RCC 7860 (cell line): ENCODE measurements at regions not wholly inside any gene's neighbourhood (a gene's known extent, or its start where the extent isn't known, plus 50 kb on each side); places are given as distances from the start of the nearest gene placed in this dataset.

Source experiments
- DNase-seq: peaks from one replicate; pipeline ENCODE4 v3.0.0-alpha.2; 2015; ENCODE audit warnings: low spot score
- FAIRE-seq: peaks from 2 replicates; lab custom pipeline; 2012; peaks lifted over from hg19 to GRCh38; lab: Jason Lieb, UNC

DNA sequence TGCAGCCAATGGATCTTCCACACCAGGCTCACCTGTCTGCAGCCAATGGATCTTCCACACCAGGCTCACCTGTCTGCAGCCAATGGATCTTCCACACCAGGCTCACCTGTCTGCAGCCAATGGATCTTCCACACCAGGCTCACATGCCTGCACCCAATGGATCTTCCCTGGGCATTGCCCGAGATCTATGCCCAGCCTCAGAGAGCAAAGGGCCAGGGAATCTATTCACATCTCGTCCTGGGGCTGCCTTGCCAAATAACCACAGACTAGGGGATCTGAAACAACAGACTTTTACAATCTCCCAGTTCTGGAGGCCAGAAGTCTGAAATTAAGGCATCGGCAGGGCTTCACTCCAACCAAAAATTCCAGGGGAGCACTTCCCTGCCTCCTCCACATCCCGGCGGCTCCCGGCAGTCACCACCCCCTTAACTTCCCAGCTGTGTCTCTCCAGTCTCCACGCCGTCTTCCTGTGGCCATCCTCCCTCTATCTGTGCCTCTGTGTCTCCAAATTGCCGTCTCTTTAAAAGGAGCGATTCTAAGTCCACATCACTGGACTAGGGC, 92.4 kb upstream of the PPP2R2D start:
- FAIRE-seq (no peak), DNase-seq (no peak)

DNA sequence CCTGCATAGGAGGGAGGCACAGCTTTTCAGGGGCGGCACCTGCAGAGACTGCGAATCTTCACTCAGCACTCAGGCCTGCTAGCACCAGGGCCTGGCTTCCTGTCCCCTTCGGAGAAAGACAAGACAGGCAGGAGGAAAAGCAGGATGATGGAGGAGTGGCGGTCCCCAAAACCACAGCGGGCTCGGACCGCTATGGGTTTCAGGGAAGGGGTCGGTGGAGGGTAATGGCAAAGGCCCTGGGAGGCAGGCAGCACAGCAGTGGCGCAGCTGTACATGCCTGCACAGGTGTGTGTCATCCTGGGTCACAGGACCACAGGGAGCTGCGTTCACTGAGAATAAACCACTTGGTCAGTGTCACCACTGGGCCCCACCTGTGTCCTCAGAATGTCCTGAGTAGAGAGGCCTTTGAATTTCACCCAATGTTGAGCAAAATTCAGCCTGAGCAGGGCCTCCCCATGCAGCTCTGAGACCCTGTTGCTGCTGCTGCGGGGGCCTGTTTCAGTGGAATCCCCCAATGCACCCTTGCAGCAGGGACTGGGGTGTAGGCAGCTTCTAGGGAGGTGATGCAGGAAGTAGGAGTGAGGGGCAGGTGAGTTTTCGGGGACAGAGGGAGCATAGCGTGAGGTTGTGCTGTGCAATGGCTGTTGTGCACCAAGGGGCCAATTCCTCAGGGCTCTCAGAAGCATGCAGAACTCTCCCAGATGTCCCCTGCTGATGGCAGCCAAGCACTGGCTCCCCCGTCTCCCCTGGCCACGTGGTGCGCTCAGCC, 90.6 kb upstream of the PPP2R2D start:
- no peak for FAIRE-seq
- DNase-seq: no peak

DNA sequence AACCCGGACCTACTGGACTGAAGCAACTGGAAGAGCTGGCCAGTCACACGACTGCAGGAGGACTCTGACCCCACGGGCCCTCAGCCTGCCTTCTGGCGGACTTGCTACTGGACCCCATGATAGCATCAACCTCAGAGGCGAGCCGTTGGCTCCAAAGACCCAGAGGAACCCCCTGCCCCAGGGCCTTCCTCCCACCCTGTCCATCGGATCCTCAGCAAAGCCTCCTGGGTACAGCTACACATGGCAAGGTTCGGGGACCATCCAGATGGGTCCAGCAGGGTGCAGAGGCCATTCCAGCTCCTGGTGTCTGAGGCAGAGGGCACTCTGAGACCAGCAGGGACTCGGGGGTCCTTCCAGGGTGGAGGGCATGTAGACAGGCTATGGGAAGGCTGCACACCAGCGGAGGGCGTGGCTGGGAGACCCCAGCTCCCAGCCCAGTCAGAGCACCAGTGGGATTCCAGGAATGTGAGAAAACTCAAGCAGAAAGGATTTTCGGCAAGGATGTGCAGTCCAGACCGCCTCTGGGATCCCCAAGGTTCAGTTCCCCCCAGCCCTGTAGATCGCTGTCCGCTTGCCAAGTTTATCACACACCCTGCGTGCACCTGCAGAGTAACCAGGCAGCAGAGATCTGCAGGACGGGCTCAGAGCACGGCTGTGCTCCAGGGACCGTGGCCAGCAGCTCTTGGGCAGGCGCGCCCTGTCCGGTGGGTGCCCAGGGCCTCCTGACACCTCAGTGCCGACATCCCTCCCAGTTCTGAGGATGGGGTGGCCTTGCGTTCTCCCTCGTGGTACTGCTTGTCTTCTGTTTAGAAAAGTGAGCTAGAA, 89.8 kb upstream of the PPP2R2D start:
- FAIRE-seq (no peak), DNase-seq (no peak)

DNA sequence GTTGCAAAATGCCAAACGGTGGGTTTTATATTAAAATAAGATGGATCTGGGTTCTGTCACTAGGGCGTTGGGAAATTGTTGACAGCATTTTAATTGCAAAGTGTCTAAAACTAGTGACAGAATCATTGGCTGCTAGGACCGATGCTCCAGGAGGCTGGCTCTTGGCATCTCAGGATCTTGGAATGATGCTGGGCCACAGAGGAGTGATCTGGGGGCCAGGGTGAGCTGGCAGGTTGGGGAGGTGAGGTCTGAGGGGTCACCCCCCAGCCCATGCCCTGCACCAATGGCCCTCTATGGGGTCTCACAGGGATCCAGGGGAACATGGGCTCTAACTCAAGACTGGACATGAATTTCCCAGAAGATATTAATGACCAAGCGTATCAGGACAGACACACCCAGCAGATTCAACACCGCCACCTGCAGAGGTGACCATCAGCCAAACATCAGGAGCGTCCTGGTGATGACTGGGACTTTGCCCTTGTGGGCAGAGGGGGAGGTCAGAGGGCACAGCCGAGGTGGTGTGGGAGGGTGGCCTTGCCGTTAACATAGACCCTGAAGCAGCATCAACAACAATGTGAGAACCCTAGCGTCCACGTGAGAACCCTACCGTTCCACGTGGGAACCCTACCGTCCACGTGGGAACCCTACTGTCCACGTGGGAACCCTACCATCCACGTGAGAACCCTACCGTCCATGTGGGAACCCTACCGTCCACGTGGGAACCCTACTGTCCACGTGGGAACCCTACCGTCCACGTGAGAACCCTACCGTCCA, 89.0 kb upstream of the PPP2R2D start:
- no peak for DNase-seq
- no peak for FAIRE-seq

DNA sequence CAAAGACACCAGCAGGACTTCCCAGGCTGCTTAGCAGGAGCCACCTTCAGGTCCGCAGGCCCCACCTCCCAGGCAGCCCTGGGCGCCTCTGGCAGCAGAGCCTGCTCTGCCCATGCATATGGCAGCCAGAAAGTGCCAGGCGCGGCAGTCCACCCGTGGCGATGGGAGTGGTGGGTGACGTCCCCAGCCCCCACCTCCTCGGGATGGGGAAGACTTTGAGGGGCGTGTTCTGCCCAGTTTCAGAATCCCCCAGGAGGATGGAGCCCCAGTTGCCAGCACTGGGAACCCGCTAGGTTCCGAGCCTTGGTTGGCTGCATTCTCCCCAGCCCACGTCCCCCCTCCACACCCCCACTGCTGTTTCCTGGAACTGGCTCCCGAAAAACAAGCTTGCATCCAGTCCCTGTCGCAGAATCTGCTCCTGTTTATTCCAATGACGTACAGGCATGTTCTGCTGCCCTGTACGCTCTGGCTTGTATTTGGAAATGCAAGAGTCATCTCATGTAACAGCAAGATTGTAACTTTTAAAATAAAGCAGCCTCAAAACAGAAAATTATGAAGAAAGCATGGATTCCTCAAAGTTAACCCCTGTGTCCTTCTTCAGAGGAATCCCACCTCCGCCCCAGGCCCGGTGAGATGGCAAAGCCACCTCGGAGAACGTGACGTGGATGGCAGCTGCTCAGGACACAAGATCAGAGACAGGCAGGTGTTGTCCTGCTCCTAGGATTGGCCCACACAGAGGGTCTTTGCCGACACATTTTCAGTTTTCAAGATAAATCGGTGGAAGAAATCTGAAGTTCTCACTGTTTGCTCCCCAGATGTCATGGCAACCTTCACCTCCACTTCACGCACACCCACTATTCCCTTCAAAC, 87.8 kb upstream of the PPP2R2D start:
- FAIRE-seq (no peak), DNase-seq (no peak)

DNA sequence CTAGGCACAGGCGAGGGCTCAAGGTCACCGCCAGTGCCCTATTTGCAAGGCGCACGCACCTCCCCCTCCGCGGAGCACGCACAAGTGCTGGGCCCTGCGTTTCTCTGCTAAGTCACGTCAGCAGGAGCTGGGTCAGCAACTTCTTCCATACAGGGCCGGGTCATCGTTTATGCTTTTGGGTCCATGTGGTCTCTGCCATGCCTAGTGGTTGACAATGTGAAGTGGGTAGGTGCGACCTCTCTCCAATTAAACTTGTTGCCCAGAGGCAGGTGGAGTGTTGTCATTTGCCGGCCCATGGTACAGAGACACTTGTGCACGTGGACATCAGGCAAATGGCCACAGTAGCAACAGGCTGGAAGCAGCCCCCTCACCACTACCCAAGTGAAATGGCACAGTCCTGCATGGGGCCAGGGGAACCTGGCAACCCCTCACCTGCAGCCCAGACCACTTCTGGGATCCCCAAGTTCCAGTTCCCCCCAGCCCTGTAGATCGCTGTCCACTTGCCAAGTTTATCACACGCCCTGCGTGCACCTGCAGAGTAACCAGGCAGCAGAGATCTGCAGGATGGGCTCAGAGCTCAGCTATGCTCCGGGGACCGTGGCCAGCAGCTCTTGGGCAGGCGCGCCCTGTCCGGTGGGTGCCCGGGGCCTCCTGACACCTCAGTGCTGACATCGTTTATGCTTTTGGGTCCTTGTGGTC, 86.1 kb upstream of the PPP2R2D start:
- DNase-seq (no peak), FAIRE-seq (no peak)

DNA sequence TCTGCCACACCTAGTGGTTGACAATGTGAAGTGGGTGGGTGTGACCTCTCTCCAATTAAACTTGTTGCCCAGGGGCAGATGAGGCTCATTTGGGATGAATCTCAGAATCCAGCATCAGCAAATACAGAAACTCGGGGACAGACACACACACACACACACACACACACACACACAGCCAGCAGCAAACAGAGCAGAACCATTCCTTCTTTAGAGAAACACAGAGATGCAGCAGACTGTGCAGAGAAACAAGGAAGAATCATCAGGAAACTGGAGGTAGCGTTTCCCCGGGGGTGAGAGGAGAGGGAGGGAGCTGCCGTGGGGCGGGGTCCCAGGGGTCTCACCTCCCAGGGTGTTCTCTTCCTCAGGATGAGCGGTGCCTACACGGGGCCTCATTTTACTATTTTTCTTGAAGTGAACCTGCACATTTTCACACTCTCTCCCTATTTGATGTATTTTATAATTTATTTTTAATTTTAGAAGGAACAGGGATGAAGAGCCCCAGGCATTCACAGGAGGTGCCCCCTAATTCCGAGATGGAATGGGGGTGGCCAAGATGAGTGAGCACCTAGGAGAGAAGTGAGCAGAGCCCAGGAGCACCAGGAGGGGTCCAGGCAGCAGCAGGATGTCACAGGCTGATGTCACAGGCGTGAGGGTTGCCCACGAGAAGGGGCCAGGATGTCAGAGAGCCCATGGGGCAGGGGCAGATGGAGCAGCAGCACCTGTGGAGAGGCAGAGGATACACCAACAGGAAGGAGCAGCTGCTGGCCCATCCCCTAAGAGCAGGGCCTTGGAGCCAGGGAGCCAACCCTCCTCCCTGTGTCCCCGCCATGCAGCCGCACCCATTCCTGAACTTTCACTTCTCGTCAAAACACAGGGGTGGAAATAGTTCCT, 85.3 kb upstream of the PPP2R2D start:
- DNase-seq: no peak
- FAIRE-seq: no peak

DNA sequence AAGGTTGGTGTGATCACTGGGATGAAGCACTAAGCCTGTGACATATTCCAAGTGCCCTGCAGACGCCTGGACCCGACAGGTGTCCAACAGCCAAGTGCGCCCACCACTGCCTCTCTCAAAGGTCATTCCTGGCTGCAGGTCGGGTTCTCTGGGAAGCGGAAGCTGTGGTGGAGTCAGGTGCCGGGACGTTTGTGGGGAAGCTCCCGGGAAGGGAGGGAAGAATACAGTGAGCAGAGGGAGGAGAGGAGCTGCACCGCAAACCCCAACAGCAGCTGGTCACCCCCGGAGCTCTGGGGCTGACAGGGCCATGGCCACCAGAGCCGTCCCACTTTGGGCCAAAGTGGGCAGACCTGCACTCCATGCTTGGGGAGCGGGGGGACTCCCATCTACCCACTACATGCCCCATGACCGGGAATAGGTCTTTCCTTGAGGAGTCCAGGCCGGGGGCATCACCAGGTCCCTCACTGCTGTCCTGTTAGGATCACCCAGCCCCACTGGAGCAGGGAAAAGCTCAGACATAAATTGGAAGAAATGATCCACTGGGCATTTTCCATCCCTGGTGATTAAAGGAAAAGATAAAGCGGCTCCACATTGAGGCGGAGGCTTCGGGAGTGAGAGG, 84.5 kb upstream of the PPP2R2D start:
- no peak for DNase-seq
- FAIRE-seq: no peak

DNA sequence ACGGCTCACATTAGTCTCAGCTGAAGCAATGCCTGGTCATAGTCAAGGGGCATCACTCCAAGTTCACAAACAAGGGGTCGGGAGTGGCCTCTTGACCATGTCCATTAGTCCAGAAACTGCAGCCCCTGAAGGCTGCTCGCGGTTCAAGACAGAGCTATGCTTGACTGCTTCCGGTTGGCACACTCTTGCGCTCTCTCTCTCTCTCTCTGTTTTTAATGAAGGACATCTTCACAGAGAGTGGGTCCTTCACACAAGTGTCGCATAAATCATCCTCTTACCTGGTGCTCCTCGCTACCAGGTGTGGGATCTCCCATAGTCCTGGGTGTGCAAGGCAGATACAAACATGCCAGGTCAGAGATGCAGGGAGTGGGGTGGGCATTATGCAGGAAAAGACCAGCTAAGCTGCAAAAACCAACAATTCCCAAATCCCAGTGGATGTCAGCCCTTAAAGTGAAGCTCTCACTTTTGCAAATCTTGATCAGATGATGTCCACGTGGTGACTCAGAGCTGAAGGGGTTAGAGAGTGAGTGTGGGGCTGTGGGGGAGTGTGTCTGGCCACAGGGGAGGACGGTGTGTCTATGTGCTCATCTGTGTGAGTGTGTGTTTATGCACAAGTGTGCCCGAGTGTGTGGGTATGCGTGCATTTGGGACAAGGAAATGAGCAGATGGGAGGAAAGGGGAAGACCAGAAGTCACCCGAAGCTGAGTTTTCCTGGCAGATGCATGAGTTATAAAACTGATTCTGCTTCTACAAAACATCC, 83.7 kb upstream of the PPP2R2D start:
- FAIRE-seq: no peak
- DNase-seq: no peak

DNA sequence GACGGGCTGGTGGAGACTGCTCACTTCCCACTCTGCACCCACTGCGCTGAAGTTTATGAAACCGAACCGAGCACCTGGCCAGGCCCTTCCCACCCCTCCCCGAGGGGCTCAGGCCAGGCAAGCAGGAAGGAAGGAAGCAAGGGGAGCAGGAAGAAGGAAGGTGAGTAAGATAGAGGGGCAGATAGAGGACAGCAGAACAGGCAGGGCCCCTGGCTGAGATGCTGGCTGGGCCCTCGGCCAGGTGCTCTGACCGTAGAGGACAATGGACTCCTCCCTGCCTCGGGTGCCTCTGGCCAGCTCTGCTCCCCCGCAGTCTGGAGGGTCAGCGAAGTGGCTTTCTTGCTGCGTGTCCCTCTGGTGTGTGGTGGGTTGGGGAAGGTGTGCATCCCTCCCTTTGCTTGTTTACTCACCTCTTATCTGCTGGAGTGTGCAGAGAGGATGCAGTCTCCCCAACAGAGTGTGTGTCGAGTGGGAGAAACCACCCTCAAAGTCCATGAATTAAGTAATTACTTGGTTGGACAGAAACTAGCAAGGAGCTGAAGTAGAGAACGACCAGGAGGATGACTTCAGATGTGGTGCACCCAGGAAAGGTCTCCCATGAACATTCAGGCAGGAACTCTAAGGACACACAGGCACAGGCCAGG, 82.8 kb upstream of the PPP2R2D start:
- FAIRE-seq: no peak
- no peak for DNase-seq

DNA sequence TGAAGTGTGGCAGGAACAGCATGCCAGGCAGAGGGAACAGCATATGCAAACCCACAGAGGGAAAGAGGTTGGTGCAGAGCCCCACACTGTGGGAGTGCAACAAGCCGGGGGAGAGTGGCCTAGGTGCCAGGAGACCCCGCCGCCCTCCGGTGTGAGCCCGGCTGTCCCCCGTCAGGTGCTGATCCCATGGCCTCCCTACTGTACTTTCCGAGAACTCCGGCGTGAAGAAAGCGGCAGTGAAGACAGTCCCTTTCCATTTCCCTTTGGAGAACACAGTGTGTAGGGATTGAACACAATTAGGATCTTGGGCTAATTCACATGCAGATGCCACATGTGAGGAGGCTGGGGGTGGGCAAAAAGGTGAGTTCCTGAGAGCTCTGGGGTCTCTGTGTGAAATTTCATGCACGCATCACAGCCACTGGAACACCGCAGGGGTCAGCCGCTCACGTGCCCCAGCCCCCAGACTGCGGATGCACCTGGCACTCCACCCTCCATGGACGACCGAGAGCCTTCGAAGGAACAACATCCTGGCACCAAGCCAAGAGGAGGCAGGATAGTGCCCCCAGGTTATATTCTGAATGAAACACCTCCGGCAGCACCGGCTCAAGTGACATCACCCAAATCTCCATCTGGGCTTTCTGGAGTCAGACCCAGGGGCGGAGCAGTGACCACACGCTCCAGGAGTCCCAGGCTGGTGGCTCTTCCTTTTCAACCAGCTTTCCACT, 82.1 kb upstream of the PPP2R2D start:
- DNase-seq (no peak), FAIRE-seq (no peak)

DNA sequence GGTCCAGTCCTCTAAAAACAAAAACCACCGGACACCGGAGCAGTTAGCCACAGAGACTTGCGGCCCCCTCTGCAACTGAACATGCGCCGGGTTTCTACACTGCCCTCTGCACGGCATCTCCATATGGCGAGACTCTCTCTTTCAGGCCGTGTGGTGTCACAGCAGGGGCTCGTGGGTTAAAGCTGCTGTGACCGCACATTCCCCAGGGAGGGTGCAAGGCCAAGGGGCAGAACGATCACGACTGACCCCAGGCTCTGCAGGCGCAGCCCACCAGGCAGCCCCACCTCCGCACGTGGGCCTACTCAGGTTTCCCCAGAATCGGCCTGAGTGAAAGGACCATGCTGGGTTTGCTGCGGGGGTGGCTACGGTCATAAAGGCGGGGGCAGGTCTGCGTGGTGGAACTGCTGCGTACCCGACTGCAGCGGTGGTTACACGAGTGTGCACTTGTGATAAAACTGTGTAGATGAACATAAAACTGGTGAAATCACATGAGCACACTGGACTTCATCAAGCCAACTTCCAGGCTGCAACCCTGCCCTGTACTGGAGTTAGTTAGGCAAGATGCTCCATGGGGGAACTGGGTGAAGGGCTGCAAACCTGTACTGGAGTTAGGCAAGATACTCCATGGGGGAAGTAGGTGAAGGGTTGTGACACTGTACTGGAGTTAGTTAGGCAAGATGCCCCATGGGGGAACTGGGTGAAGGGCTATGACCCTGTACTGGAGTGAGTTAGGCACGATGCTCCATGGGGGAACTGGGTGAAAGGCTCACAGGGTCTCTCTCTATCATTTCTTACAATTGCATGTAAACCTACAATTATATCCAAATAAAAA, 81.4 kb upstream of the PPP2R2D start:
- FAIRE-seq (no peak), DNase-seq (no peak)

DNA sequence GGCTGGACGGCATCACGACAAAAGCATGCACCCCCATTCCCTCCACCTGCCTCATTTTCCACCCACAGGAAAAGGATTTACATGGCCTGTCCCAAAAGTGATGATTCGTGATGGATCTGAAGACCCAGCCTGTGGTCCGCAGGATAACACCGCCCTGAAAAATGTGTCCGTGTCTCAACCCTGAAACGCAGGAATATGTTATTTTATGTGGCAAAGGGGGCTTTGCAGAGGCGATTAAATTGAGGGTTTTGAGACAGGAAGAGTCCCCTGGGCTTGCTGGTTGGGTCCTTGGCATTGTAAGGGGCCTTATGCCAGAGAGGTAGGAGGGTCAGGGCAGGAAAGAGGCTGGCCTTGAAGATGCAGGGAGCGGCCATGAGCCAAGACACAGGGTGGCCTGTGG, 80.2 kb upstream of the PPP2R2D start:
- no peak for DNase-seq
- no peak for FAIRE-seq

DNA sequence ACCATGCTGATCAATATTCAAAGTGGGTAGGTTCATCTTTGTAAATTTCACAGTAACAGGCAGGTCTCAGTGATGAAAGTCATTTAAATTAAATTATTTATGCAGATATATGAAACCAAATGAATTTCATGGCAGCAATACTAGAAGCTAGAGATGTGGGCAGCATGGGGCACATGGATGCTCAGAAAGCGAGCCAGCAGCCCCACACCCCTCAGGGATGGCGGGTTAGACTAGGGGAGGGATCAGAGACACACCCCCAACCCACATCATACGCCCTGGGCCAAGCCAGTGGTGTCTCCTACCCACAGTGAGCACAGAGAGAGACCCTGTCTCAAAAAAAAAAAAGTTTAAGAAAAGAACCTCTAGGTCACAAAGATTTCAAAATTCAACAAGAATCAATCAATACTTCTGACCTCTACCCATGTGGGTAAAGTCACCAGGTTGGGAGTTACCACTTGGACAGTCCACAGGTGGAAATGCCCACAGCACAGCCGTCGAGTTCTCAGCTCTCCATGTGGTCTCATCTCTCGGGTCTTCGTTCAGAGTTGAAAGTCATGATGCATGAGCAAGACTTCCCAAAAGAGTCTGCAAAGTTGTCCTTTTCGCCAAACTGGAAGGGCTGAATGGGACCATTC, 79.3 kb upstream of the PPP2R2D start:
- FAIRE-seq: no peak
- no peak for DNase-seq
